NCI-H774 (cell line): ENCODE measurements at regions not wholly inside any gene's neighbourhood (a gene's known extent, or its start where the extent isn't known, plus 50 kb on each side); places are given as distances from the start of the nearest gene placed in this dataset.
"Not testable (repeated sequence)": the region's sequence is repeated elsewhere in the genome, so short reads cannot be mapped to it uniquely, and the experiment has no call there.

Experiments used
- DNase-seq: peaks from one replicate; lab custom pipeline; 2025; lab: John Stamatoyannopoulos, UW

DNA sequence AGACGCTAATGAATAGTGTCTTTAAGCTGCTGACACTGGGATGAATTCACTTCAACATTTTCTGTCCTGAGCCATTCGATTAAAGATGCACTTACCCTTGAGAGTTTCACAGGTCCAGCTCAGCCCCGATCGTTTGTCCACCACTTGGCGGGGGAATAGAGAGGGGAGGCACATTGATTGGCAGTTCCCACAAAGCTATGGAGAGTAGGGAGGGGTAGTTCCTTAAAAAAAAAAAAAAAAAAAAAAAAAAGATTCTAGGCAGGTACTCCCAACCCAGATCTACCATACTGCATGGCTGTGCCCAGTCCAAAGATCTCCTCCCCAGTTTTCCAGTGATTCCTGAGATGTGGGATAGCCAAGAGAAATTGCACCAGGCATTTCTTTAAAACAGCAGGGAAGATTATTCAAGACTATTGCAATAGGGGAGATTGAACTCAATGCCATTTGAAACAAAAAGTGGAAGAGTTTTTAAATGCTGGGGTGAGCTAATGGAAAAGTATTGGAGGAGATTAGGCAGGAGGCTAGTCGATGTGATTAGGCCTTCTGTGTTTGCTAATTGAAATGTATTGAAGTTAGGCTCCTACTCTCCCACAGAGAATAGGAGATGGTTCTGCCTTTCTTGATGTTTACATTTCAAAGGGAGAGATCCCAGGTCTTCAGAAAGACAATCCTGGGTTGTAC, 2217.4 kb upstream of the WWC1 start:
- no peak for DNase-seq

DNA sequence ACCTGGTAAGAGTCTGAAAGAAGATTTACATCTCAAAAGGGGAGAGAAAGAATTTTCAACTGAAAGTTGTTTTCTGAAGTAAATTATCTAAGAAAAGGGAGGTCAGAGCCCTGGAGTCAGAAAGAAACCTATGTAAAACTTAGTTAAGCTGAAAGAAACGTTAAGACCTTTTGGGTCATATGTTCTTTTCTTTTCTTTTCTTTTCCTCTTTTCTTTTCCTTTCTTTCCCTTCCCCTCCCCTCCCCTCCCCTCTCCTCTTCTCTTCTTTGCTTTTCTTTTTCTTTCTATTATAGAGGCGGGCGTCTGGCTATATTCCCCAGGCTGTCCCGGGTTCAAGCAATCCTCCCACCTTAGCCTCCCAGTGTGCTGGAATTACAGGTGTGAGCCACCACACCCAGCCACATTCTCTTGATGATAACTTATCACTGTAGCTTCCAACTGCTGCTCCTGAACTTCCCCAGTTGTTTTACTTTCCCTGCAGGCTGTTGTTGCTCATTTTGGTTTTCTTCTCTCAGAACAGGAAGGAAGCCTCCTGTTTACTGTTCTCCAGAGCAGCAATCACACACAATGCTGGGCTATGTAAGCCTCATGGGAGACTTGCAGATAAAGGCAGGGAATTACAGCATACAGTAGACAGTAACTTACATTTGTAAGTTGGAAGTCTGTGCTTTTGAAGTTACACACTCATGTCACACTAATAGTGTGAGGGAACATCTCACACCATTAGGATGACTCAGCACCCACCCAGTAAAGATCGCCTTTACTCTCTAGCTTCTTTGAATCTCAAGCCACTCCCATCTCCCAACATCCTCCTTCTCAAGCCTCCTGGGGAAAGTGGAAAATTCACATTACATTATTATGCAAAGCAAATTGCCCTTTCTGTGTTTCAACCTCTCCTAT, 2216.6 kb upstream of the WWC1 start:
- no peak for DNase-seq

DNA sequence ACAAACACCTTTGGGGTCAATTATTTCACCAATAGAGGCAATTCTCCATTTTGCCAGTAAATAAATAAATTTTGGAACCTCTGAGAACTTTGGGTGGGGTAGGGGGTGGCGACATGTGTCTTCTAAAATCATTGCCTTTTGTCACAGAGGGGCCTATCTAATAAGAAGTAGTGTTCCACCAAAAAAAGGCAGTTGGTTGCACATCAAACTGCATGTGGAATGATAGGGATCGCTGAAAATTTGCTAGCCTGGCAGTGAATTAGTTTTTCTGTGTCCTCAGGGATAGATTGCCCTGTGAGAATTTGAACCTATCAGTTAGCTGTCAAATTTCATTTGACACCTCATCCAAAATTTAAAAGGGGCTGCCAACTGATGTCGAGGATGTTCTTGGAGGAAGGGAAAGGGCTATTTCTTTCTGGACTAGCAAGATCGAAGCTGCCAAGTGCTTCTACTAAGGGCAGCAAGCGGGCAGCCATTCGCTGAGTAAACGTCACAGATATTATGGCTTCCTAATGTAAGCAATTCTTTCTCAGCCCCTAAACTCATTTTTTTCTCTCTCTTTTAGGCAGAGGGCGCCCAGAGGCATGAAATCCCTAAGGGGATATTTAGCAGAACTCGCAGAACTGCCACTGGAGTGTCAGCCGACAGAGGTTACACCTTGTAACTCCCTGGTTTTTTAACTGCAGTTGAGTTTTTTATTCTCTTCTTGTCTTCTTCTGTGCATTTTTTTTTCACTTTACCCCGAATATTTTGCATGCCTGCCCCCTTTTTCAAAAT, 2208.1 kb upstream of the WWC1 start:
- DNase-seq, result no peak

DNA sequence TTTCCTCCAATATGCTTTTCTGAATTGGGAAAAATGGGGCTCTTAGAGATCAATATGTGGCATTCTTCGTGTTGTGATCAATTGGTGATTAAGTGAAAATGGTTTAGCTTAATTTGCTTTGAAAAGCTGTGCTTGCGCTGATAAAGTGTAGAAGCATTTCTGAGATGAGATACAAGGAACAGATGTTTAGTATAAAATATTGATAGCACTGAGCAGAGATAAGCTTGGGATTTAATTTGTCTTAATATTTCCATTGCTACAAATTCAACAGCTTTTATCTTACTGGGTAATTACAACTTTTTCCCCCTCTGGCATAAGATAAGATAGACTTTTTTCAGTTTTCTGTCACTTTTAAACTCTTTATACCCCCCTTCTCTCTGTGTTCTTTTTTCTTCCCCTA, 2204.9 kb upstream of the WWC1 start:
- DNase-seq, result no peak

DNA sequence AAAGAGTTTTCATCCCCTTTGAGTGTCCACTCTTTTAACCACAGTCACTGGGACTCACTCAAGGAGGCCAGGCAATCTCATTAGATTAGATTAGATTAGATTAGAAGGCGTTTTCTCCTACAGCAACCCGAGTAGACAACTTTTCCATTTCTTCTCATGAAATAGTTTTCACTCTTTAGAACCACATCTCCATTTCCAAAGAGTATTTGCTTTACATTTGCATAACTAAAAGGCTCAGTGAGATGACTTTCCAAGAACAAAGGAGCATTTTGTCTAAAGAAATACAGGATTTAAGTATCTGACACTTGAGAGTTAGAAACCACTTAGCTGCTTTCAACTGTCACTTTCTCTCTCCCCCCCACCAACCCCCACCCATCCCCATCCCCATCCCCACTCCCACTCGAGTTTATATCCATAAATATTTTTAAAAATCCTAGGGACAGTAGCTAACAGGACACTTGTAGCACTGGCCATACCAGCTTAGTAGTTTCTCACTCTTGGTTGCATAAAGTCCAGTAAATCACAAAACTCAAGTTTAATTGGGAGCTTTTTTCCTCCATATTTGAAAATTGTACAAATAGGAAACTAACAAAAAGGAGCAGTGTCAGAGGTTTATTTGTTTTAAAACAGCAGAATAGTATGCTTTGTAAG, 2202.9 kb upstream of the WWC1 start:
- no peak for DNase-seq

DNA sequence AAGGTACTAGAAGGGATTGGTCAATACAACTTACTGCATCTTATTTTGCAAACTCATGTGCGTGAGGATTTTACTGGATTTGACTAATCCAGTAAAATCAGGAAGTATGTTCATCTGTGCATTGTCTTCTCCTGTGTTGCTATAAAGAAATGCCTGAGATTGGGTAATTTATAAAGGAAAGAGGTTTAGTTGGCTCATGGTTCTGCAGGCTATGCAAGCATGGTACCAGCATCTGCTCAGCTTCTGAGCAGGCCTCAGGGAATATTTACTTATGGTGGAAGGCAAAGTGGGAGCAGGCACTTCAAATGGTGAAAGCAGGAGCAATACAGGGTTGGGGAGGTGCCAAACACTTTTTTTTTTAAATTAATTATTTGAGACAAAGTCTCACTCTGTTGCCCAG, 2199.5 kb upstream of the WWC1 start:
- DNase-seq, result no peak

DNA sequence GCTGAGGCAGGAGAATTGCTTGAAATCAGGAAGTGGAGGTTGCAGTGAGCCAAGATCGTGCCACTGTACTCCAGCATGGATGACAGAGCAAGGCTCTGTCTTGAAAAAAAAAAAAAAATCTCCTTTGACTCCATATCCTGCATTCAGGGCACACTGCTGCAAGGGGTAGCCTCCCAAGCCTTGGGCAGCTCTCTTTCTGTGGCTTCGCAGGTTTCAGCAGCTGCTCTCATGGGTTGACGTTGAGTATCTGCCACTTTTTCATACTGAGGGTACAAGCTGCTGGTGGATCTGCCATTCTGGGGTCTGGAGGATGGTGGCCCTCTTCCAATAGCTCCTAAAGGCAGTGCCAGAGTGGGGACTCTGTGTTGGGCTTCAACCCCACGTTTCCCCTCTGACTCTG, 2198.1 kb upstream of the WWC1 start:
- DNase-seq, result no peak

DNA sequence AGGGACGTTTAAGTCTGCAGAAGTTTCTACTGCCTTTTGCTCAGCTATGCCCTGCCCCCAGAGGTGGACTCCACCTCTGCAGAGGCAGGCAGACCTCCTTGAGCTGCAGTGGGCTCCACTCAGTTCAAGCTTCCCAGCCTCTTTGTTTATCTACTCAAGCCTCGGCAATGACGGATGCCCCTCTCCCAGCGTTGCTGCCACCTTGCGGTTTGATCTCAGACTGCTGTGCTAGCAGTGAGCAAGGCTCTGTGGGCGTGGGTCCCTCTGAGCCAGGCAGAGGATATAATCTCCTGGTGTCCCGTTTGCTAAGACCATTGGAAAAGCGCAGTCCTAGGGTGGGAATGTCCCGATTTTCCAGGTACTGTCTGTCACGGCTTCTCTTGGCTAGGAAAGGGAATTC, 2188.5 kb upstream of the WWC1 start:
- DNase-seq, result no peak

DNA sequence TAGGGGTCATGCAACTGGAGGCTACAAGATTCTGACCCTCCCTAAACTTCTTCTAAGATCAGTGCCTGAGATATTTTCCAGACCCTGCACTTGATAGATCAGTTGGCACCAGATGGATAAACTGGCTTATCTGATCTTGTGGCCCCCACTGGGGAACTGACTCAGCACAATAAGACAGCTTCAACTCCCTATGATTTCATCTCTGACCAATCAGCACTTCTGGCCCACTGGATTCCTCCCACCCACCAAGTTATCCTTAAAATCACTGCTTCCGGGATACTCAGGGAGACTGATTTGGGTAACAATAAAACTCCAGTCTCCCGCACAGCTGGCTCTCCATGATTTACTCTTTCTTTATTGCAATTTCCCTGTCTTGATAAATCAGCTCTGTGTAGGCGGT, 2180.4 kb upstream of the WWC1 start:
- DNase-seq, result no peak

DNA sequence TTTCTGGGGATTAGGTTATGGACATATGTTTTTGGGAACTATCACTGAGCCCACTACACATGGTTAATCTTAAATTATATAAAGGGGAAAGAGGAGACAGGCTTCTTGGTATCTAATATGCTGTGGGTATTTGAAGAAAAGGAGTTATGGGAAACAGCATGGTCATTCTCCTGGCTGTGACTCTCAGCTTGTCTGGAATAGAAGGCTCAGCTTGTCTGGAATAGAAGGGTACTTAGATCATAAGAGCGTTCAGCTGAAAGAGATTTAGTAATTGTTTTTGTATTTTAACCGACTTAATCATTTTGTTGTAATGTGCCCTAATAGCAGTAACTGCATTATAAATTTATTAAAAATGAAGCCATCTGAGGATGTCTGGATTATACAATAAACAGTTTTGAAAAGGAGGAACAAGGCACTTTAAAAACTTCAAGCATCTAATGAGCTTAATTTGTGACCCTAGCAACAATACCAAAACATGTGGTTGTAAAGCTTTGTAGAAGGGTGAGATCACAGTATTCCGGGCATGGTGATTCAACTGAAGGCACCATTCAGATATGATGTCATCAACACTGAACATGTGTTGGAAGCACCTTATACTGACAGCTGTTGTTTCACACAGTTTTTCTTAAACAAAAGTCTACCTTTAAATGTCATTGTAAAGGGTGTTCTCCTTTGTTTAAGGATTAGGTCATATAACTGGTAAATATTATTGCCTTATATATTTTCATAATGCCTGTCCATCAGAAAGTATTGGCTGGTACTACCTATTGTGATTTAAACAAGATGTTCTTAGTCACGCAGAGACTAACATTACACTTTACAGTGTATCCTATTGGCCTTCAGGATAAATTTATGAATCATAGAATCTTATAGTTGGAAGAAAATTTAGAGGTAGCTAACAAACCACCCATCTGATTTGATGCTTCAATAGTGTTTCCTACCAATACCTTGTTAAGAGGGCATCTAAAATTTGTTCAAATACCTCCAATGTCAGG, 2174.1 kb upstream of the WWC1 start:
- DNase-seq, result peak; percentile 0

DNA sequence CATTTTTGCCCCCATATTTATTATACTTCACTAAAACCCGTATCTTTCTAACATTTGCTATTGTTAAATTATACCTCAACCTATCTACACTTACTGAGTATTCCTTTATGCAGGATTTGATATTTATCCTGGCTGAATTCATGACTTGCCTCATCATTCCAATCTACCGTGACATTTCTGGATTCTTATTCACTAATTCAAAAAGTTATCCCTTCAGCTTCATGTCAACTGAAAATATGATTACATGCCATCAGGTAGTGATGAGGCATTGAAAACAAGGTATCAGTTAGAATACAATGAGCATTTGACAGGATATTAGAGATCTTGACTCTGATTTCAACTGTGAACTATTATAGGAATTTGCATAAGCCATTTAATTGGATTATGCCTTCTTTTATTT, 2171.9 kb upstream of the WWC1 start:
- no peak for DNase-seq

DNA sequence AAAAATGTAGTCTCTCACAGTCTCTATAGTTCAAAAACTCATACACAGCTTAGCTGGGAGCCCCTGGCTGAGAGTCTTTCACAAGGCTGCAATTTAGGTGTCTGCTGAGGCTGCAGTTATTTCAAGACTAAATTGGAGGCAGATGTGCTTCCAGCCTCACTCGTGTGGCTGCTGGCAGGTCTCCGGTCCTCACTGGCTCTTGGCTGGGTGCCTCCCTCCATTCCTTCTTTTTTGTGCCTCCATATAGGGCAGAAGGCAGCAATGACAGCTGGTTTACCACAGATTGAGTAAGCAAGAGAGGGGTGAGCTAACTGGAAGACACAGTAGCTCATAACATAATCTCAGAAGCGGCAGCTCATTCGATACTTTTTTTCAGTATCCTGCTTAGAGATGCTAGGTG, 2167.7 kb upstream of the WWC1 start:
- no peak for DNase-seq

DNA sequence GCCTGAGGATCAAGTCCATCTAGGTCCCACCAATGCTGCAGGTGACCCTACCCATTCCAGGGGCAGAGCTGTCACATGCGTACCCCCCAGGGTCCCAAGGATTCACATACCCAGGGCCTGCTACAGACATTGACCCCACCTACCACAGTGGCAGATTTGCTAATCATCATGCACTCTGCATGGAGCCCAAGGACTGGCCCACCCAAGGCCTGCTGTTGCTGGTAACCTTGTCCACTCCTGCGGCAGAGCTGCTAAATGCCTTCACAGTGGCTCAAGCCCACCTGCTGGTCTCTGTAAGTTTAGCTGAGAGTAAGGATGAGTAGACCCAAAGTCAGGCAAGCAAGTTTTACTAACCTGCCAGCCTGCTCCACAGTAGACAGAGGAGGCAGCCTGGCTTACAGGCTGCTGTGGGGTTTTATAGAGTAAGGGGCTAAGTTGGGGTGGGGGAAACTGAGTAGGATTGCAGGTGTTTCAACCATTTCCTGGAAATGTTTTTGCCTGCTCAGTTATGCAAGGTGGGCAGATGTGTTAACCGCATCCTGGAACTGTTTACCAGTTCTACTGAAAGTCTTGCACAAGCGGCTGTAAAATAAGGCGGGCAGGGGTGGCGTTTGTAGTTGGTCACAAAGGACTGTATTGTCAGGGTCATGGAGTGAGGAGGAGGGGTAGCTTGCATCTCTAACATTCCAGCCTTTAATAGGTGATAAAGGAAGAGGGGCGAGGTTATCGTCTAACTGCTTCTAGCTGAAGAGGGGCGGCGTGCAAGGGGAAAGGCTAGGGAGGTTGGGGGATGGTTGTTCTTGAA, 2163.5 kb upstream of the WWC1 start:
- DNase-seq, result no peak

DNA sequence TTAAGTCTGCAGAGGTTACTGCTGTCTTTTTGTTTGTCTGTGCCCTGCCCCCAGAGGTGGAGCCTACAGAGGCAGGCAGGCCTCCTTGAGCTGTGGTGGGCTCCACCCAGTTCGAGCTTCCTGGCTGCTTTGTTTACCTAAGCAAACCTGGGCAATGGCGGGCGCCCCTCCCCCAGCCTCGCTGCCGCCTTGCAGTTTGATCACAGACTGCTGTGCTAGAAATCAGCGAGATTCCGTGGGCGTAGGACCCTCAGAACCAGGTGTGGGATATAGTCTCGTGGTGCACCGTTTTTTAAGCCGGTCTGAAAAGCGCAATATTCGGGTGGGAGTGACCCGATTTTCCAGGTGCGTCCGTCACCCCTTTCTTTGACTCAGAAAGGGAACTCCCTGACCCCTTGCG, 2146.3 kb upstream of the WWC1 start:
- not testable (repeated sequence) for DNase-seq

DNA sequence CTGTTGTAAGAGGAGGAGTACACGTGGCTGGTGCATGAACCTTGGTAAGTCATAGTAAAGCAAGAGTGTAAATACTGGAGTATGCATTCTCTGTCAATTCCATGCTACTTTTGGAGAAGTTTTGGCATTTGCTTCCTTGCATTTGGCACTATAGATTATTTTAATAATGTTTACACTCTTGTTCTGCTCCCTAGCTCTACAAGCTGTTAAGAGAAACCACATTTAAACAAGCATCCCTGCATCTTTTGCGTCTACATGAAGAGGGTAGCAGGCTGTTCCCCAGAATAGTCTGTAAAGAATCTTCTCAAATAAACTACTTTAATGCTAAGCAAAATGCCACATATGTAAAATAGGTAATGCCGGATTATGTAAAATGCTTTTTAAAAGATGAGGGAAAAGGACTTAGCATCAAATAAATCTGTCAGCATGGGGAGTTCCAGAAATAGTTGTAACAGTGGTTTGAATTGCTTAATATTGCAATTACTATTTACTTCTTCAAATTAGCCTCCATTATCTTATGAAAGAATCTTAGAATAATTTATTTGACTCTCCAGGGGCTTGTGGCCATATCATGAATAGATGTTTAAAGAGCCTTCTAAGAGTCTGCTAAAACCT, 2127.3 kb upstream of the WWC1 start:
- DNase-seq, result no peak

DNA sequence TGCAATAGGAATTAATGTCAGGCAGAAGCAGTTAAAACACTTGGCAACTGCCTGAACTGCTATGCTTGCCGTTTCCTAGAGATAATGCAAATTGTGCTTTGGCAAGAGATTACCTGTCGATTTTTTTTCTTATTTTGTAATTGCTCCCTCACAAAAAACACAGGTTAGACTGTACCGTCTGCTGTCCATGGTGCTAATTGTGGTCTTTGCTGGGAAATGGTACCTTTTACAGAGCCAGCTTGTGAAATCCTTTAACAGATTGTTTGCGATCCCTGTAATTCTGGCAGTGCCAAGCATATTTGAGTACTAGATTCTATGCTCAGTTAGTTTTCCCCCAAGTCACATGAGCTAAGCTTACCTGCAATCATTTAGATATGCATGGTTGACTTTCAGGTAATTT, 2125.8 kb upstream of the WWC1 start:
- no peak for DNase-seq

DNA sequence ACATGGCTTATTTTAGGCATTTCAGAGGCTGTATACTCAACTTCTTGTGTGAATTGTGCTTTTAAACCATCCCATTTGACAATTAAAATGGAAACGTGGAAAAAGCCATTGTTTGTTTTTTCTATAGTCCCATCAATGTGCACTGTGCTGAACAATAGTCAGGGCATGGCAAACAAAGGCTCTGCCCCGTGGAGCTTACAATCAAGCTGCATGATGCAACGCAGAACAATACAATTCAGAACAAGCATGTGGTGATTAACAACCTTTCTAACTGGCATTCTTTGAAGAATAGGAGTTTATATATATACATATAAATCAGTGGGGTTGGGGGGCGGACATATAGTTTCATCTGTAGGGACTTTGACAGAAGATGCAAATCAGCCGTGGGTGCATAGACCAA, 2125.4 kb upstream of the WWC1 start:
- peak; percentile 52 for DNase-seq

DNA sequence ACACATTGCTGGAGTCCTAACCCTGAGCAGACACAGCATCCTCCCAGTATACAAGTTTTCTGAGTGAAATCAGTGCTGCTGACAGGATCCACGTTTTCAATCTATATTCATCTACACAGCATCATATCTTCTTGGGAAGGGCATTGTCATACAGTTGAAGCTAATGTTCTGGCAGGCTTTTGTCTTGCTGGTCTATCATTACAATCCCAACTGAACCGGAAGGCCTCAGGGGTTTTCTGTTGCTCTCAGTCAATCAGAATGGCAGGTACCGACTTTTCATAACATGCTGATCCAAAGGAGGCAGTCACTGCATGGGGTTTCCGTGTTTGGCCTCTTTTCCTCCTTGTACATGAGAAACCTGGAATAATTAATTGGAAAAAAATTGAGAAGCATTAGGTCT, 2118.8 kb upstream of the WWC1 start:
- DNase-seq, result no peak

DNA sequence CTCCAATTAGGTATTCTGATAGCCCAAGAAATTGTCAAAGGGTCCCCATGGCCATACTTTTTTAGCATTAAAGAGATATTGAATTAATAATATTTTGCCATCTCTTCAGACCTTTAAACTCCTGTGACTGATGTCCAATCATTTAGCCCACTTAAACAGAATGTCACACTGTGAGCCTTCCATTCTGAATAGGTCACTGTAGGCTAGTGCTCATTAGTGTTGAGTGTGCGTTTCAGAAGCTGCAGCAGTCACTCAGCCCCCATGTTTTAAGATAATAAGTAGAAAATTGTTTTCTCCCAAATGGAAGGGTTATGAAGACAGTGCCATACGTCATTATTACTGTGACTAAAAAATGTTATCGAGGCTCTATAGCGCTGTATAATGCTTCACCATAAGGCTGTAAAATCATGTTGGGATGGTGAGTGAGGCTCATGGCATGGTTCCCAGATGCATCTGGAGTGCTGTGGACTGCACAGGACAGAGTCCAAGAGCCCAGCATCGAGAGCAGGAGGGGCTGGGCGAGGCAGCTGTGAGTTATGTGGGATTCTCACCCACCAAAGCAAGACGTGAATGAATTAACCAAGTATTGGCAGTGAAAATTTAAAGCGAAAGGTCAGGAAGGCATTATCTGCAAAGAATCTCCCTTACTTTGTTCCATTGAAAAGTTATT, 2112.9 kb upstream of the WWC1 start:
- no peak for DNase-seq
